NT2/D1 (cell line): ENCODE measurements at regions not wholly inside any gene's neighbourhood (a gene's known extent, or its start where the extent isn't known, plus 50 kb on each side); places are given as distances from the start of the nearest gene placed in this dataset.

Source experiments
- SUZ12 ChIP-seq: IDR thresholded peaks from 2 replicates; pipeline ENCODE4 v1.6.1; 2011; ENCODE audit not compliant: insufficient read length, insufficient read depth; ENCODE audit errors: extremely low read depth
- ZNF274 ChIP-seq: IDR thresholded peaks from 2 replicates; pipeline ENCODE4 v1.6.1; 2011; ENCODE audit warnings: mild to moderate bottlenecking, low read depth, low read length

DNA sequence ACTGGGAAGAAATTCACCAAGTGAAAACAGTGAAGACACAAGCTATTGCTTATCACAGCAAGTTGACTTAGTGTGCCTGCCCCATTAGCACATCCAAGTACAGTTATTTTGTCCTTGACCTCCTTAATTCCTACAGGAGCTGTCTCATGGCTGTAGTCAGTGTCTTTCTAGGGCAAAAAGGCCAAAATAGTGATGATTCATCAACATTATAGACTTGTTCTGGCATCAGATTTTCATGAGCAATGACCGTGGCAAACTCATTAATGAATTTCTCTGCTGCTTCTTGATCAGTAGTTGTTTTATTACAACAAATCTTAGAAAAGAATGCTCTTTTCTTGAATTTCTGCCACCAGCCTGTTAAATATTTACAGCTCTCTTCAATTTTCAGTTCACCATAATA, 1169.3 kb upstream of the DDX18 start:
- TF ChIP-seq ZNF274 (no peak), SUZ12 (no peak)
